Bone marrow (tissue), 2 donors: ENCODE measurements at regions not wholly inside any gene's neighbourhood (a gene's known extent, or its start where the extent isn't known, plus 50 kb on each side); places are given as distances from the start of the nearest gene placed in this dataset.
A peak's percentile ranks its signal among the peaks of the same experiment; 100 is the strongest.
"Not testable (repeated sequence)": the region's sequence is repeated elsewhere in the genome, so short reads cannot be mapped to it uniquely, and the experiment has no call there.

Experiments used
- DNase-seq, 2 donors: peaks; one replicate each; lab custom pipeline; 2025; lab: John Stamatoyannopoulos, UW

GRCh38 chr15:85264614-85265190 lies 115.7 kb upstream of the AKAP13 start:
- DNase-seq = not testable (repeated sequence)

- not testable (repeated sequence) for DNase-seq
Observed at GRCh38 chr15:85267158-85267857, 113.1 kb upstream of the AKAP13 start.

GRCh38 chr15:85274315-85275050 lies 105.9 kb upstream of the AKAP13 start:
- no peak for DNase-seq

- DNase-seq = no peak
Observed at GRCh38 chr15:85276508-85276907, 103.9 kb upstream of the AKAP13 start.

- no peak for DNase-seq
Observed at GRCh38 chr15:85276921-85277320, 103.5 kb upstream of the AKAP13 start.

- DNase-seq = no peak
Observed at GRCh38 chr15:85277847-85278370, 102.5 kb upstream of the AKAP13 start.

- no peak for DNase-seq
Observed at GRCh38 chr15:85280203-85280602, 100.2 kb upstream of the AKAP13 start.

- DNase-seq = no peak
Observed at GRCh38 chr15:85281293-85281882, 99.0 kb upstream of the AKAP13 start.

GRCh38 chr15:85282504-85283115 lies 97.8 kb upstream of the AKAP13 start:
- no peak for DNase-seq

GRCh38 chr15:85283815-85284214 lies 96.6 kb upstream of the AKAP13 start:
- DNase-seq = not testable (repeated sequence)

- DNase-seq = no peak
Observed at GRCh38 chr15:85284497-85284896, 95.9 kb upstream of the AKAP13 start.

- no peak for DNase-seq
Observed at GRCh38 chr15:85289677-85290365, 90.6 kb upstream of the AKAP13 start.

GRCh38 chr15:85292583-85292982 lies 87.8 kb upstream of the AKAP13 start:
- DNase-seq = not testable (repeated sequence)

GRCh38 chr15:85296615-85297402 lies 83.6 kb upstream of the AKAP13 start:
- peak in 1 of 2 donors; percentile 69 for DNase-seq

- no peak for DNase-seq
Observed at GRCh38 chr15:85297537-85297936, 82.9 kb upstream of the AKAP13 start.

GRCh38 chr15:85298366-85298765 lies 82.0 kb upstream of the AKAP13 start:
- DNase-seq = no peak

GRCh38 chr15:85298941-85299340 lies 81.5 kb upstream of the AKAP13 start:
- DNase-seq = no peak

- DNase-seq = no peak
Observed at GRCh38 chr15:85302271-85302670, 78.1 kb upstream of the AKAP13 start.

- no peak for DNase-seq
Observed at GRCh38 chr15:85305050-85305449, 75.4 kb upstream of the AKAP13 start.

GRCh38 chr15:85306946-85307686 lies 73.3 kb upstream of the AKAP13 start:
- DNase-seq = no peak
